ENCODE measurements at regions not wholly inside any gene's neighbourhood (a gene's known extent, or its start where the extent isn't known, plus 50 kb on each side); places are given as distances from the start of the nearest gene placed in this dataset.

DNA sequence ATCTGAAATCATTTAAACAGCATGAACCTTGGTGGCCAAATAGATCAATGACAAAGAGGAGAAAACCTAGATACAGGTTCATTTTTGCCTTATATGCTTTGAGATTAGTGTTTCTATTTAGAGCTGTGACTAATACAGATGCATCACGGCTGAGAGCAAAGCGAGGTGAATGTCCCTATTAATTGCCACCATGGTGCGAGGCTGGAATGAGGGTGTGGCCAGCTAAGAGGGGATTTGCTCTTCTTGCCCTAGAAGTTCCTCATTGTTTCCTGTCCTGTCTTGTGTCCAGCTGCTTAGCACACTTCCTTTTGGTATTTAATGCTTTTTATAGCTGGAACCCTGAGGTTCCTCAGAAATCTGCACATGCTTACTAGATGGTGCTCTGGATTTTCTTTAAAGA lies 339.1 kb upstream of the RGMA start:
- ATAC-seq = peak; percentile 46; the same call in 1 of the 2 replicates

More for the DNA sequence above, 339.1 kb upstream of the RGMA start:
- Histone ChIP-seq H3K9me2 (ENCODE audit: insufficient read depth) (no peaks in the 10 kb centered on the region), H3K79me2 (ENCODE audit: insufficient read depth, low read length) (no peaks in the 10 kb centered on the region), H3K36me3 (ENCODE audit: control insufficient read depth in 1 of 2, insufficient read depth in 2 of 2, low read length in 2 of 2) (no peaks in the 10 kb centered on the region), H2AFZ (ENCODE audit: low read depth, low read length, poor library complexity, severe bottlenecking) (no peak overlapping the region), H3K27ac (ENCODE audit: low read depth, low read length) (no peak overlapping the region), H3K9ac (ENCODE audit: low read length) (no peak overlapping the region), H3K9me3 (ENCODE audit: control insufficient read depth in 1 of 2, insufficient read depth in 1 of 2, low read depth in 1 of 2, low read length in 2 of 2) (no peaks in the 10 kb centered on the region), H3K4me1 (ENCODE audit: control insufficient read depth in 1 of 2, insufficient read depth in 2 of 2, low read length in 2 of 2) (peaks cover 0 to 16% of the 10 kb centered on the region in 2 experiments; a peak in 2 of 4 replicates), H3K27me3 (ENCODE audit: insufficient read depth, low read length) (no peaks in the 10 kb centered on the region), H3K4me3 (replicated peaks in 1 of 2; ENCODE audit: low read depth in 1 of 2, low read length in 2 of 2) (peak overlapping the region in 1 of 2 experiments; percentile 23; a peak in 1 of 4 replicates), H4K20me1 (ENCODE audit: insufficient read depth) (no peaks in the 10 kb centered on the region), H3K4me2 (ENCODE audit: low read length) (peak overlapping the region; percentile 49)
- POLR2A ChIA-PET = no interaction called here
- CTCF ChIA-PET = interaction anchor here (0.8 kb wide), 1 partner anchor 692 kb away, joined by 3 read pairs; no protein-coding TSS in a partner anchor
- BruUV-seq (replicated peaks) = no TSS peak
- peak; percentile 19 for DNase-seq (ENCODE audit: low read depth, low spot score)
- RAD21 ChIA-PET (ENCODE audit: low non-redundant PET in 1 of 2, low total read pairs in 2 of 2, uncharacterized antibody in 2 of 2, unreplicated experiment in 2 of 2) = no interaction called here
- intact Hi-C loops (cut with micrococcal nuclease) = no loop called here
- TF ChIP-seq, protein P1, sequence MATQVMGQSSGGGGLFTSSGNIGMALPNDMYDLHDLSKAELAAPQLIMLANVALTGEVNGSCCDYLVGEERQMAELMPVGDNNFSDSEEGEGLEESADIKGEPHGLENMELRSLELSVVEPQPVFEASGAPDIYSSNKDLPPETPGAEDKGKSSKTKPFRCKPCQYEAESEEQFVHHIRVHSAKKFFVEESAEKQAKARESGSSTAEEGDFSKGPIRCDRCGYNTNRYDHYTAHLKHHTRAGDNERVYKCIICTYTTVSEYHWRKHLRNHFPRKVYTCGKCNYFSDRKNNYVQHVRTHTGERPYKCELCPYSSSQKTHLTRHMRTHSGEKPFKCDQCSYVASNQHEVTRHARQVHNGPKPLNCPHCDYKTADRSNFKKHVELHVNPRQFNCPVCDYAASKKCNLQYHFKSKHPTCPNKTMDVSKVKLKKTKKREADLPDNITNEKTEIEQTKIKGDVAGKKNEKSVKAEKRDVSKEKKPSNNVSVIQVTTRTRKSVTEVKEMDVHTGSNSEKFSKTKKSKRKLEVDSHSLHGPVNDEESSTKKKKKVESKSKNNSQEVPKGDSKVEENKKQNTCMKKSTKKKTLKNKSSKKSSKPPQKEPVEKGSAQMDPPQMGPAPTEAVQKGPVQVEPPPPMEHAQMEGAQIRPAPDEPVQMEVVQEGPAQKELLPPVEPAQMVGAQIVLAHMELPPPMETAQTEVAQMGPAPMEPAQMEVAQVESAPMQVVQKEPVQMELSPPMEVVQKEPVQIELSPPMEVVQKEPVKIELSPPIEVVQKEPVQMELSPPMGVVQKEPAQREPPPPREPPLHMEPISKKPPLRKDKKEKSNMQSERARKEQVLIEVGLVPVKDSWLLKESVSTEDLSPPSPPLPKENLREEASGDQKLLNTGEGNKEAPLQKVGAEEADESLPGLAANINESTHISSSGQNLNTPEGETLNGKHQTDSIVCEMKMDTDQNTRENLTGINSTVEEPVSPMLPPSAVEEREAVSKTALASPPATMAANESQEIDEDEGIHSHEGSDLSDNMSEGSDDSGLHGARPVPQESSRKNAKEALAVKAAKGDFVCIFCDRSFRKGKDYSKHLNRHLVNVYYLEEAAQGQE (IDR thresholded peaks at IDR 0.05; ENCODE audit: low read depth) = no peak
- TF ChIP-seq JUND (IDR thresholded peaks at IDR 0.05) (no peak), CBX3 (IDR thresholded peaks at IDR 0.05; ENCODE audit: low read depth) (no peak), SP1 (IDR thresholded peaks at IDR 0.05; ENCODE audit: low read depth) (no peak)
- TF ChIP-seq, protein P2, sequence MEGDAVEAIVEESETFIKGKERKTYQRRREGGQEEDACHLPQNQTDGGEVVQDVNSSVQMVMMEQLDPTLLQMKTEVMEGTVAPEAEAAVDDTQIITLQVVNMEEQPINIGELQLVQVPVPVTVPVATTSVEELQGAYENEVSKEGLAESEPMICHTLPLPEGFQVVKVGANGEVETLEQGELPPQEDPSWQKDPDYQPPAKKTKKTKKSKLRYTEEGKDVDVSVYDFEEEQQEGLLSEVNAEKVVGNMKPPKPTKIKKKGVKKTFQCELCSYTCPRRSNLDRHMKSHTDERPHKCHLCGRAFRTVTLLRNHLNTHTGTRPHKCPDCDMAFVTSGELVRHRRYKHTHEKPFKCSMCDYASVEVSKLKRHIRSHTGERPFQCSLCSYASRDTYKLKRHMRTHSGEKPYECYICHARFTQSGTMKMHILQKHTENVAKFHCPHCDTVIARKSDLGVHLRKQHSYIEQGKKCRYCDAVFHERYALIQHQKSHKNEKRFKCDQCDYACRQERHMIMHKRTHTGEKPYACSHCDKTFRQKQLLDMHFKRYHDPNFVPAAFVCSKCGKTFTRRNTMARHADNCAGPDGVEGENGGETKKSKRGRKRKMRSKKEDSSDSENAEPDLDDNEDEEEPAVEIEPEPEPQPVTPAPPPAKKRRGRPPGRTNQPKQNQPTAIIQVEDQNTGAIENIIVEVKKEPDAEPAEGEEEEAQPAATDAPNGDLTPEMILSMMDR (IDR thresholded peaks at IDR 0.05 in 2 of 3, conservative IDR thresholded peaks at IDR 0.05 in 1 of 3; ENCODE audit: borderline replicate concordance in 1 of 3, insufficient read depth in 1 of 3, low read depth in 2 of 3, low read length in 2 of 3) = no peak
